HG03565 (cell line): ENCODE measurements at regions not wholly inside any gene's neighbourhood (a gene's known extent, or its start where the extent isn't known, plus 50 kb on each side); places are given as distances from the start of the nearest gene placed in this dataset.
"Not testable (repeated sequence)": the region's sequence is repeated elsewhere in the genome, so short reads cannot be mapped to it uniquely, and the experiment has no call there.

Experiments
- ATAC-seq: cut with Tn5 transposase; IDR thresholded peaks from one replicate; pipeline ENCODE4 v1.9.1; 2021; ENCODE audit warnings: mild to moderate bottlenecking, moderate library complexity; ENCODE audit not compliant: unreplicated experiment

GRCh38 chr5:33138145-33138544, 302.6 kb upstream of the TARS1 start:
- not testable (repeated sequence) for ATAC-seq

GRCh38 chr5:33143405-33144123, 297.2 kb upstream of the TARS1 start:
- no peak for ATAC-seq

GRCh38 chr5:33146881-33147280, 293.9 kb upstream of the TARS1 start:
- ATAC-seq, result no peak

- no peak for ATAC-seq
These were observed 292.7 kb upstream of the TARS1 start for GRCh38 chr5:33148076-33148513.

GRCh38 chr5:33153372-33153771, 287.4 kb upstream of the TARS1 start:
- ATAC-seq, result no peak

GRCh38 chr5:33153831-33154230, 286.9 kb upstream of the TARS1 start:
- no peak for ATAC-seq

- ATAC-seq, result no peak
These were observed 279.9 kb upstream of the TARS1 start for GRCh38 chr5:33160871-33161270.

- no peak for ATAC-seq
These were observed 279.3 kb upstream of the TARS1 start for GRCh38 chr5:33161421-33161820.

- no peak for ATAC-seq
These were observed 278.7 kb upstream of the TARS1 start for GRCh38 chr5:33162057-33162456.

- ATAC-seq, result no peak
These were observed 274.2 kb upstream of the TARS1 start for GRCh38 chr5:33166522-33166921.

- ATAC-seq, result no peak
These were observed 273.8 kb upstream of the TARS1 start for GRCh38 chr5:33166948-33167347.

GRCh38 chr5:33167541-33167940, 273.2 kb upstream of the TARS1 start:
- no peak for ATAC-seq

GRCh38 chr5:33170411-33170810, 270.4 kb upstream of the TARS1 start:
- no peak for ATAC-seq

- no peak for ATAC-seq
These were observed 266.4 kb upstream of the TARS1 start for GRCh38 chr5:33174383-33174782.

- no peak for ATAC-seq
These were observed 261.5 kb upstream of the TARS1 start for GRCh38 chr5:33179301-33179700.

GRCh38 chr5:33180900-33181299, 259.9 kb upstream of the TARS1 start:
- ATAC-seq, result no peak

- ATAC-seq, result no peak
These were observed 257.8 kb upstream of the TARS1 start for GRCh38 chr5:33182986-33183385.

- no peak for ATAC-seq
These were observed 256.4 kb upstream of the TARS1 start for GRCh38 chr5:33184367-33184766.

- no peak for ATAC-seq
These were observed 252.7 kb upstream of the TARS1 start for GRCh38 chr5:33188089-33188488.

- no peak for ATAC-seq
These were observed 245.9 kb upstream of the TARS1 start for GRCh38 chr5:33194914-33195313.

- ATAC-seq, result no peak
These were observed 245.2 kb upstream of the TARS1 start for GRCh38 chr5:33195431-33196165.

GRCh38 chr5:33198836-33199235, 241.9 kb upstream of the TARS1 start:
- ATAC-seq, result no peak
